H1 (cell line): ENCODE measurements at regions not wholly inside any gene's neighbourhood (a gene's known extent, or its start where the extent isn't known, plus 50 kb on each side); places are given as distances from the start of the nearest gene placed in this dataset.

Experiments used
- JUN ChIP-seq: IDR thresholded peaks from 2 replicates; pipeline ENCODE4 v1.6.1; 2011; ENCODE audit warnings: low read depth, mild to moderate bottlenecking, improper control_type of control experiment, low read length
- KDM1A ChIP-seq: fragments of 200-600, 300-600 bp; sonication (generic); IDR thresholded peaks from 2 replicates; pipeline ENCODE4 v1.7.1; 2016; ENCODE audit warnings: mild to moderate bottlenecking, low read length, borderline replicate concordance
- NRF1 ChIP-seq: IDR thresholded peaks from 2 replicates; pipeline ENCODE4 v1.6.1; 2011; ENCODE audit warnings: mild to moderate bottlenecking, low read depth, low read length, improper control_type of control experiment
- RAD21 ChIP-seq, 2 experiments: IDR thresholded peaks in 1 of 2; conservative IDR thresholded peaks in 1 of 2; 2 replicates each; pipeline ENCODE4 v1.6.1; 2011; ENCODE audit warnings: low read depth in 2 of 2, low read length in 2 of 2, improper control_type of control experiment in 1 of 2, inconsistent platforms in 1 of 2, mild to moderate bottlenecking in 1 of 2, moderate library complexity in 1 of 2
- RFX5 ChIP-seq: IDR thresholded peaks from 2 replicates; pipeline ENCODE4 v1.6.1; 2011; ENCODE audit warnings: low read depth, low read length, improper control_type of control experiment, borderline replicate concordance
- TEAD4 ChIP-seq: IDR thresholded peaks from 2 replicates; pipeline ENCODE4 v1.6.1; 2012; ENCODE audit warnings: low read depth, low read length, inconsistent platforms, mixed read lengths
- TF ChIP-seq, protein P1 (sequence below): IDR thresholded peaks from 2 replicates; pipeline ENCODE4 v1.6.1; 2011; ENCODE audit warnings: low read depth, mild to moderate bottlenecking, low read length; ENCODE audit not compliant: insufficient read depth

DNA sequence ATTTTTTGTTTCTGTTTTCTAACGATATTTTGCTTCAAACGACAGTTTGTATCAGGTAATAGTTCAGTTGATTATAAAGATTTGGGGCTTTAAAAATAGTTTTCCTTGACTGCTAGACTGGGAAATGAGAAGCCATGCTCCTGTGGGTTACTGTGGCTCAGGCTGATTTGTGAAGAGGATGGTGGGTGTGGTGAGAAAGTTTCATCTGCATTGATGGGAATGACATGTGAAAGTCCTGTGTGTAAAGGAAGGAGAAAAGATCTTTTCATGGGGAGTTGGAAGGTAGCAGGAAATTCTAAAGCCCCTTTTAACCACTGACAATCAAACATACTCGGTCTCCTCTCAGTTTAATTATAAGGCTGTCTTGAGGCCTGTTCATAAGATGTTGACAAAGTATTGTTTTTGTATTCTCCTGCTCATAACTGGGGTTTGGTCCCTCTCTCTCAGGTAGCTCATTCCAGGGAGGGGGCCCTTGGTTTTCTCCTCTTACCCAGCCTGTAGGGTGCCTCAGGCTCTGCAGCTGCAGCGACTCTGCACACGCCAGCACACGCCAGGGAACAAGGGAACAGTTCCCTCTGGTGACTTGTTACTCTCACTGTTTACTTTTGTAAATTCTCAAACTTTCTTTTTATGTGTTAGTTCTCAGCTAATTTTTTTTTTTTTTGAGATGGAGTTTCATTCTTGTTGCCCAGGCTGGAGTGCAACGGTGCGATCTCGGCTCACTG is 91.6 kb downstream of the CARTPT start (continued):
- no peak for TF ChIP-seq JUN
- no peak for TF ChIP-seq RAD21 (IDR thresholded peaks at IDR 0.05 in 1 of 2, conservative IDR thresholded peaks at IDR 0.05 in 1 of 2; ENCODE audit: low read depth in 2 of 2, low read length in 2 of 2)
- TF ChIP-seq RFX5: no peak
- TF ChIP-seq, protein P1, sequence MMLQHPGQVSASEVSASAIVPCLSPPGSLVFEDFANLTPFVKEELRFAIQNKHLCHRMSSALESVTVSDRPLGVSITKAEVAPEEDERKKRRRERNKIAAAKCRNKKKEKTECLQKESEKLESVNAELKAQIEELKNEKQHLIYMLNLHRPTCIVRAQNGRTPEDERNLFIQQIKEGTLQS: no peak
- no peak for TF ChIP-seq NRF1
- TF ChIP-seq KDM1A: no peak
- TF ChIP-seq TEAD4: no peak
- TF ChIP-seq, all 59 proteins: peak for 0
